Central memory CD8-positive, alpha-beta T cell (primary cell): ENCODE measurements at regions not wholly inside any gene's neighbourhood (a gene's known extent, or its start where the extent isn't known, plus 50 kb on each side); places are given as distances from the start of the nearest gene placed in this dataset.

Source experiments
- ATAC-seq: fragments of 150-1000 bp; cut with Tn5 transposase; replicated peaks from 2 replicates; pipeline ENCODE4 v1.10.0; 2022; ENCODE audit warnings: mild to moderate bottlenecking, moderate FRiP score, moderate number of reproducible peaks; ENCODE audit not compliant: poor library complexity, severe bottlenecking; ENCODE audit errors: extremely low read depth
- DNase-seq, 2 donors: peaks; one replicate each; pipeline ENCODE4 v3.0.0; 2021; ENCODE audit warnings: low spot score in 2 of 2
- H3K27ac Mint-ChIP-seq: one replicate; pipeline ENCODE4 v1.8.0; 2022; ENCODE audit warnings: low read depth, mild to moderate bottlenecking, moderate library complexity, mixed read lengths
- H3K27me3 Mint-ChIP-seq: one replicate; pipeline ENCODE4 v1.8.0; 2022; ENCODE audit warnings: mixed read lengths
- H3K36me3 Mint-ChIP-seq: one replicate; pipeline ENCODE4 v1.8.0; 2022; ENCODE audit warnings: mild to moderate bottlenecking, moderate library complexity, mixed read lengths; ENCODE audit not compliant: insufficient read depth
- H3K4me1 Mint-ChIP-seq: one replicate; pipeline ENCODE4 v1.8.0; 2022; ENCODE audit warnings: mixed read lengths
- H3K4me3 Mint-ChIP-seq: one replicate; pipeline ENCODE4 v1.8.0; 2022; ENCODE audit warnings: mild to moderate bottlenecking, moderate library complexity, mixed read lengths
- H3K9me3 Mint-ChIP-seq: one replicate; pipeline ENCODE4 v1.8.0; 2022; ENCODE audit warnings: mixed read lengths

GRCh38 chr11:119832202-119832935, 103.4 kb upstream of the NECTIN1 start:
- no peaks in the 10 kb centered on the region for H3K4me1 Mint-ChIP-seq
- no peak for DNase-seq
- no peak overlapping the region for H3K27ac Mint-ChIP-seq
- peaks cover 2% of the 10 kb centered on the region for H3K36me3 Mint-ChIP-seq
- H3K27me3 Mint-ChIP-seq: peaks cover 100% of the 10 kb centered on the region
- ATAC-seq: no peak
- H3K9me3 Mint-ChIP-seq: no peaks in the 10 kb centered on the region
- H3K4me3 Mint-ChIP-seq: no peak overlapping the region

- H3K9me3 Mint-ChIP-seq: no peaks in the 10 kb centered on the region
- DNase-seq (no peak), ATAC-seq (no peak)
- peaks cover 2% of the 10 kb centered on the region for H3K36me3 Mint-ChIP-seq
- H3K4me1 Mint-ChIP-seq: no peaks in the 10 kb centered on the region
- H3K27me3 Mint-ChIP-seq: peaks cover 93% of the 10 kb centered on the region
- H3K27ac Mint-ChIP-seq: no peak overlapping the region
- H3K4me3 Mint-ChIP-seq: no peak overlapping the region
Measured at GRCh38 chr11:119831011-119831410, 102.0 kb upstream of the NECTIN1 start.

- DNase-seq: no peak
- Mint-ChIP-seq H3K27me3 (peaks cover 93% of the 10 kb centered on the region), H3K4me1 (no peaks in the 10 kb centered on the region), H3K4me3 (no peak overlapping the region), H3K9me3 (no peaks in the 10 kb centered on the region), H3K27ac (no peak overlapping the region), H3K36me3 (peaks cover 2% of the 10 kb centered on the region)
- no peak for ATAC-seq
Measured at GRCh38 chr11:119830400-119830799, 101.4 kb upstream of the NECTIN1 start.

- peaks cover 2% of the 10 kb centered on the region for H3K36me3 Mint-ChIP-seq
- DNase-seq (no peak), ATAC-seq (no peak)
- no peaks in the 10 kb centered on the region for H3K4me1 Mint-ChIP-seq
- no peaks in the 10 kb centered on the region for H3K9me3 Mint-ChIP-seq
- H3K27me3 Mint-ChIP-seq: peaks cover 86% of the 10 kb centered on the region
- H3K4me3 Mint-ChIP-seq: no peak overlapping the region
- no peak overlapping the region for H3K27ac Mint-ChIP-seq
Measured at GRCh38 chr11:119829402-119829801, 100.4 kb upstream of the NECTIN1 start.

GRCh38 chr11:119828819-119829218, 99.8 kb upstream of the NECTIN1 start:
- peaks cover 82% of the 10 kb centered on the region for H3K27me3 Mint-ChIP-seq
- H3K9me3 Mint-ChIP-seq: no peaks in the 10 kb centered on the region
- no peak for DNase-seq
- no peaks in the 10 kb centered on the region for H3K4me1 Mint-ChIP-seq
- ATAC-seq: no peak
- H3K36me3 Mint-ChIP-seq: no peaks in the 10 kb centered on the region
- no peak overlapping the region for H3K4me3 Mint-ChIP-seq
- no peak overlapping the region for H3K27ac Mint-ChIP-seq

- Mint-ChIP-seq H3K36me3 (no peaks in the 10 kb centered on the region), H3K27ac (no peak overlapping the region), H3K9me3 (no peaks in the 10 kb centered on the region), H3K27me3 (peaks cover 82% of the 10 kb centered on the region), H3K4me1 (no peaks in the 10 kb centered on the region), H3K4me3 (no peak overlapping the region)
- ATAC-seq: no peak
- no peak for DNase-seq
Measured at GRCh38 chr11:119828006-119828405, 99.0 kb upstream of the NECTIN1 start.

- no peak for ATAC-seq
- DNase-seq: no peak
- no peaks in the 10 kb centered on the region for H3K36me3 Mint-ChIP-seq
- no peaks in the 10 kb centered on the region for H3K4me1 Mint-ChIP-seq
- peaks cover 82% of the 10 kb centered on the region for H3K27me3 Mint-ChIP-seq
- H3K27ac Mint-ChIP-seq: no peak overlapping the region
- no peaks in the 10 kb centered on the region for H3K9me3 Mint-ChIP-seq
- no peak overlapping the region for H3K4me3 Mint-ChIP-seq
Measured at GRCh38 chr11:119827113-119827512, 98.1 kb upstream of the NECTIN1 start.

- ATAC-seq (no peak), DNase-seq (no peak)
- no peak overlapping the region for H3K27ac Mint-ChIP-seq
- peaks cover 56% of the 10 kb centered on the region for H3K27me3 Mint-ChIP-seq
- no peaks in the 10 kb centered on the region for H3K4me1 Mint-ChIP-seq
- no peak overlapping the region for H3K4me3 Mint-ChIP-seq
- H3K36me3 Mint-ChIP-seq: peaks cover 3% of the 10 kb centered on the region
- no peaks in the 10 kb centered on the region for H3K9me3 Mint-ChIP-seq
Measured at GRCh38 chr11:119823077-119823476, 94.1 kb upstream of the NECTIN1 start.

- Mint-ChIP-seq H3K36me3 (peaks cover 3% of the 10 kb centered on the region), H3K27me3 (peaks cover 42% of the 10 kb centered on the region), H3K4me1 (no peaks in the 10 kb centered on the region), H3K27ac (no peak overlapping the region), H3K9me3 (no peaks in the 10 kb centered on the region), H3K4me3 (no peak overlapping the region)
- no peak for ATAC-seq
- DNase-seq: no peak
Measured at GRCh38 chr11:119816660-119817059, 87.7 kb upstream of the NECTIN1 start.

GRCh38 chr11:119814766-119815165, 85.8 kb upstream of the NECTIN1 start:
- ATAC-seq: no peak
- peaks cover 3% of the 10 kb centered on the region for H3K36me3 Mint-ChIP-seq
- H3K27me3 Mint-ChIP-seq: peaks cover 51% of the 10 kb centered on the region
- H3K9me3 Mint-ChIP-seq: no peaks in the 10 kb centered on the region
- no peak overlapping the region for H3K27ac Mint-ChIP-seq
- H3K4me3 Mint-ChIP-seq: no peak overlapping the region
- no peaks in the 10 kb centered on the region for H3K4me1 Mint-ChIP-seq
- DNase-seq: no peak

- ATAC-seq (no peak), DNase-seq (no peak)
- no peak overlapping the region for H3K27ac Mint-ChIP-seq
- H3K4me3 Mint-ChIP-seq: no peak overlapping the region
- peaks cover 41% of the 10 kb centered on the region for H3K27me3 Mint-ChIP-seq
- H3K9me3 Mint-ChIP-seq: no peaks in the 10 kb centered on the region
- no peaks in the 10 kb centered on the region for H3K4me1 Mint-ChIP-seq
- no peaks in the 10 kb centered on the region for H3K36me3 Mint-ChIP-seq
Measured at GRCh38 chr11:119810478-119811232, 81.7 kb upstream of the NECTIN1 start.

- Mint-ChIP-seq H3K27ac (no peak overlapping the region), H3K9me3 (no peaks in the 10 kb centered on the region), H3K36me3 (no peaks in the 10 kb centered on the region), H3K4me1 (no peaks in the 10 kb centered on the region), H3K27me3 (peaks cover 50% of the 10 kb centered on the region), H3K4me3 (no peak overlapping the region)
- no peak for ATAC-seq
- no peak for DNase-seq
Measured at GRCh38 chr11:119809346-119809745, 80.3 kb upstream of the NECTIN1 start.
